ENCODE measurements at regions not wholly inside any gene's neighbourhood (a gene's known extent, or its start where the extent isn't known, plus 50 kb on each side); places are given as distances from the start of the nearest gene placed in this dataset.

GRCh38 chr12:69149270-69149669 is 90.1 kb upstream of the CPSF6 start:
- TF ChIP-seq CREB1 (IDR thresholded peaks at IDR 0.05; ENCODE audit: low read depth) = no peak
- no peak for TF ChIP-seq CTCF (IDR thresholded peaks at IDR 0.05 in 2 of 3, conservative IDR thresholded peaks at IDR 0.05 in 1 of 3; ENCODE audit: control insufficient read depth in 2 of 3, extremely low read depth in 1 of 3, insufficient read depth in 1 of 3, low read depth in 3 of 3, low read length in 3 of 3)
- no peak for TF ChIP-seq MAX (IDR thresholded peaks at IDR 0.05; ENCODE audit: low read depth, low read length)
- no peak for TF ChIP-seq BMI1 (IDR thresholded peaks at IDR 0.05; ENCODE audit: borderline replicate concordance)
- TF ChIP-seq GABPA (IDR thresholded peaks at IDR 0.05; ENCODE audit: low read depth) = no peak
- TF ChIP-seq E2F4 (IDR thresholded peaks at IDR 0.05; ENCODE audit: low read depth, low read length) = no peak
- no peak for TF ChIP-seq SRF (IDR thresholded peaks at IDR 0.05; ENCODE audit: low read depth in 2 of 2, low read length in 2 of 2)
